ENCODE measurements at regions not wholly inside any gene's neighbourhood (a gene's known extent, or its start where the extent isn't known, plus 50 kb on each side); places are given as distances from the start of the nearest gene placed in this dataset.

- no peak for DNase-seq (ENCODE audit: extremely low read depth, insufficient read length)
- Histone ChIP-seq H3K4me3 (replicated peaks; ENCODE audit: low read depth, low read length) (no peak overlapping the region), H3K36me3 (ENCODE audit: control insufficient read depth, insufficient read depth, low read length) (no peaks in the 10 kb centered on the region), H3K27me3 (replicated peaks; ENCODE audit: control insufficient read depth, insufficient read depth, low read length) (no peaks in the 10 kb centered on the region)
- no peak for TF ChIP-seq CTCF (IDR thresholded peaks at IDR 0.05; ENCODE audit: insufficient read depth, low read length, poor library complexity, severe bottlenecking)
These were observed 341.9 kb upstream of the EYS start for GRCh38 chr6:66048684-66049474.

GRCh38 chr6:66032626-66033025 is 325.6 kb upstream of the EYS start:
- H3K4me3 ChIP-seq (replicated peaks; ENCODE audit: low read depth, low read length), result no peak overlapping the region
- DNase-seq (ENCODE audit: extremely low read depth, insufficient read length), result no peak
- no peak for TF ChIP-seq CTCF (IDR thresholded peaks at IDR 0.05; ENCODE audit: insufficient read depth, low read length, poor library complexity, severe bottlenecking)
- no peaks in the 10 kb centered on the region for H3K36me3 ChIP-seq (ENCODE audit: control insufficient read depth, insufficient read depth, low read length)
- no peaks in the 10 kb centered on the region for H3K27me3 ChIP-seq (replicated peaks; ENCODE audit: control insufficient read depth, insufficient read depth, low read length)

GRCh38 chr6:66029391-66029790 is 322.4 kb upstream of the EYS start:
- Histone ChIP-seq H3K36me3 (ENCODE audit: control insufficient read depth, insufficient read depth, low read length) (no peaks in the 10 kb centered on the region), H3K27me3 (replicated peaks; ENCODE audit: control insufficient read depth, insufficient read depth, low read length) (no peaks in the 10 kb centered on the region), H3K4me3 (replicated peaks; ENCODE audit: low read depth, low read length) (no peak overlapping the region)
- DNase-seq (ENCODE audit: extremely low read depth, insufficient read length), result no peak
- no peak for TF ChIP-seq CTCF (IDR thresholded peaks at IDR 0.05; ENCODE audit: insufficient read depth, low read length, poor library complexity, severe bottlenecking)

- no peak for TF ChIP-seq CTCF (IDR thresholded peaks at IDR 0.05; ENCODE audit: insufficient read depth, low read length, poor library complexity, severe bottlenecking)
- H3K4me3 ChIP-seq (replicated peaks; ENCODE audit: low read depth, low read length), result no peak overlapping the region
- no peaks in the 10 kb centered on the region for H3K36me3 ChIP-seq (ENCODE audit: control insufficient read depth, insufficient read depth, low read length)
These were observed 292.3 kb upstream of the EYS start for GRCh38 chr6:65999288-65999791.

GRCh38 chr6:65998544-65998943 is 291.5 kb upstream of the EYS start:
- no peak for TF ChIP-seq CTCF (IDR thresholded peaks at IDR 0.05; ENCODE audit: insufficient read depth, low read length, poor library complexity, severe bottlenecking)
- no peak overlapping the region for H3K4me3 ChIP-seq (replicated peaks; ENCODE audit: low read depth, low read length)
- no peak for DNase-seq (ENCODE audit: extremely low read depth, insufficient read length)
- no peaks in the 10 kb centered on the region for H3K27me3 ChIP-seq (replicated peaks; ENCODE audit: control insufficient read depth, insufficient read depth, low read length)
- H3K36me3 ChIP-seq (ENCODE audit: control insufficient read depth, insufficient read depth, low read length), result no peaks in the 10 kb centered on the region

More at GRCh38 chr6:65999288-65999791, 292.3 kb upstream of the EYS start:
- DNase-seq (ENCODE audit: extremely low read depth, insufficient read length), result no peak
- H3K27me3 ChIP-seq (replicated peaks; ENCODE audit: control insufficient read depth, insufficient read depth, low read length), result no peaks in the 10 kb centered on the region
